HUES64 (cell line): ENCODE measurements at regions not wholly inside any gene's neighbourhood (a gene's known extent, or its start where the extent isn't known, plus 50 kb on each side); places are given as distances from the start of the nearest gene placed in this dataset.

ENCODE experiments used
- H3K27ac ChIP-seq: 2 replicates; pipeline ENCODE4 v1.7.0; 2013; ENCODE audit warnings: low read depth, low read length, inconsistent platforms
- H3K27me3 ChIP-seq: 2 replicates; pipeline ENCODE4 v1.6.1; 2013; ENCODE audit warnings: mild to moderate bottlenecking, low read length; ENCODE audit not compliant: insufficient read depth
- H3K36me3 ChIP-seq: 2 replicates; pipeline ENCODE4 v1.6.1; 2013; ENCODE audit warnings: mild to moderate bottlenecking, low read length; ENCODE audit not compliant: insufficient read depth
- H3K4me1 ChIP-seq: 2 replicates; pipeline ENCODE4 v1.6.1; 2013; ENCODE audit warnings: mild to moderate bottlenecking, low read length, moderate library complexity; ENCODE audit not compliant: insufficient read depth
- H3K4me3 ChIP-seq: 2 replicates; pipeline ENCODE4 v1.5.1; 2013; ENCODE audit warnings: mild to moderate bottlenecking, low read length, moderate library complexity
- H3K9ac ChIP-seq: 2 replicates; pipeline ENCODE4 v1.6.1; 2013; ENCODE audit warnings: mild to moderate bottlenecking, low read depth, low read length
- H3K9me3 ChIP-seq: 2 replicates; pipeline ENCODE4 v1.6.1; 2013; ENCODE audit warnings: low read depth, low read length; ENCODE audit not compliant: insufficient read depth
- WGBS: fragments of 150-250, 120-280 bp; methylation state at CpG from one replicate; pipeline ENCODE4 v1.1.7; 2013; ENCODE audit warnings: missing lambda C conversion rate; 5-methylcytosine and 5-hydroxymethylcytosine counted together

DNA sequence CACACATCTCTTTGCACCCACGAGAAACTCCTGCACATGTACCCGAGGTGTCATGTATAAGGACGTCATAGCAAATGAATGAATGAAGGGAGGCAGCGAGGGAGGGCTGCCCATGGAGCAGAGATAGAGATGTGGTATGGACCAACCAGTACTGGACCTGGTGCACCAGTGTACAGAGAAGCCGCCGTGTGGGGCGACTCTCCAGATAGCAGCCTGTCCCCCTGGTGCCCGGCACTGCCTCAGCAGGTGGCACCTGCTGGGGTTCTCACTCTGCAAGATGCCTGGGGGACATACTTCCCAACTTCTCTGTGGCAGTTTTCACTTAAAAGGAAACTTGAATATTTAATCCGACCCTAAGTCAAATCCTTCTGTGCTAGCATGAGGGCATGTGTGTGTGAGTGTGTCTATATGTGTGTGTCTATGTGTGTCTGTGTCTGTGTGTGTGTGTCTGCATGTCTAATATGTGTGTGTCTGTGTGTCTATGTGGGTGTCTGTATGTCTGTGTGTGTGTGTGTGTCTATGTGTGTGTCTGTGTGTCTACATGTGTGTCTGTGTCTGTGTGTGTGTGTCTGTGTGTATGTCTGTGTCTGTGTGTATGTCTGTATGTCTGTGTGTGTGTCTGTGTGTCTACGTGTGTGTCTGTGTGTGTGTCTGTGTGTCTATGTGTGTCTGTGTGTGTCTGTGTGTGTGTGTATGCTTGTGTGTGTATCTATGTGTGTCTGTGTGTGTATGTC lies 132.0 kb downstream of the RNASET2 start:
- 89% methylated on average over 10 of the region's 10 CpGs for WGBS
- Histone ChIP-seq H3K36me3 (no peaks in the 10 kb centered on the region), H3K4me1 (no peaks in the 10 kb centered on the region), H3K9me3 (no peaks in the 10 kb centered on the region), H3K4me3 (no peak overlapping the region), H3K9ac (no peak overlapping the region), H3K27me3 (no peaks in the 10 kb centered on the region), H3K27ac (no peak overlapping the region)

DNA sequence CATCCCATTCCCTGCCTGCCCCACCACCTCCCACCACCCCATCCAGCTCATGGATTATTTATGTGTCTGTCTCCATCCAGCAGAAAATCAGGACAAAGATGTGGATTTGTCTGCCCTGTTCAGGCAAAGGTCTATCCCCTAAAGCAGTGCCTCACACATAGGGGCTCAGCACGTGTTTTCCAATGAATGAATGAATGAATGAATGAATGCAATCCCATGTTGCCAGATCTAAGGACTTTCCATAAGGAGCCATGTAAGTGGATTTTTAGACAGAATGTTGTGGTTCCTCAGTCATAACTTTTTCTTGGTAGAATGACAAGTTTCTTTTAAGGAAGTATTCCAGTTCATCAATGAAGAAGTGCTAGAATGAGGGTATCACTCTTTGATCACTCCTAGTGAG lies 133.7 kb downstream of the RNASET2 start:
- no peaks in the 10 kb centered on the region for H3K9me3 ChIP-seq
- H3K27ac ChIP-seq: no peak overlapping the region
- no peaks in the 10 kb centered on the region for H3K27me3 ChIP-seq
- H3K4me1 ChIP-seq: no peaks in the 10 kb centered on the region
- 89% methylated on average over 1 of the region's 1 CpG for WGBS
- H3K36me3 ChIP-seq: no peaks in the 10 kb centered on the region
- no peak overlapping the region for H3K4me3 ChIP-seq
- no peak overlapping the region for H3K9ac ChIP-seq

GRCh38 chr6:166820483-166820882 lies 135.9 kb downstream of the RNASET2 start:
- H3K9ac ChIP-seq: no peak overlapping the region
- 92% methylated on average over 1 of the region's 1 CpG for WGBS
- no peaks in the 10 kb centered on the region for H3K27me3 ChIP-seq
- H3K27ac ChIP-seq: no peak overlapping the region
- H3K4me3 ChIP-seq: no peak overlapping the region
- no peaks in the 10 kb centered on the region for H3K4me1 ChIP-seq
- no peaks in the 10 kb centered on the region for H3K36me3 ChIP-seq
- H3K9me3 ChIP-seq: no peaks in the 10 kb centered on the region

DNA sequence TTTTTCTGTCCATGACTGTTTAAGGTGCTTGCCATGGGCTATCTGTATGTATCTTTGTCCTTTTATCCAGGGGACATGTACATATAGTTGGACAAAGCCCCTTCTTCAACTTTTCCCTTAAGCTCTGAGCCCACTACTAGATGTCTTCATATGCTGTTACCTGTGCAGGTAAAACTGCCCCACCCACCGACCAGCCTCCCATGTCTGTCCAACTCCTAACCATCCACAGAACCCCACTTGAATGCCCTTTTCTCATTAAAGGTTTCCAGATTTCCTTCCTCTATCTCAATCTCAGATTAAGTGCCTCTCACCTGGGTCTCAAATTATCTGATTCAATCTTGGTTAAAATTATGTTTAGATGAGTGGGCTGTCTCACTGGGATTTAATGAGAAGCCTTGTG lies 136.3 kb downstream of the RNASET2 start:
- Histone ChIP-seq H3K9ac (no peak overlapping the region), H3K27ac (no peak overlapping the region), H3K36me3 (no peaks in the 10 kb centered on the region), H3K27me3 (no peaks in the 10 kb centered on the region), H3K9me3 (no peaks in the 10 kb centered on the region), H3K4me1 (no peaks in the 10 kb centered on the region), H3K4me3 (no peak overlapping the region)
- 88% methylated on average over 1 of the region's 1 CpG for WGBS

- Histone ChIP-seq H3K9ac (no peak overlapping the region), H3K4me1 (no peaks in the 10 kb centered on the region), H3K27me3 (no peaks in the 10 kb centered on the region), H3K36me3 (no peaks in the 10 kb centered on the region), H3K27ac (no peak overlapping the region), H3K4me3 (no peak overlapping the region), H3K9me3 (no peaks in the 10 kb centered on the region)
- WGBS: 72% methylated on average over 3 of the region's 4 CpGs
These were observed 140.7 kb downstream of the RNASET2 start for GRCh38 chr6:166815629-166816028.

- 76% methylated on average over 7 of the region's 7 CpGs for WGBS
- Histone ChIP-seq H3K36me3 (no peaks in the 10 kb centered on the region), H3K4me1 (no peaks in the 10 kb centered on the region), H3K4me3 (no peak overlapping the region), H3K27me3 (no peaks in the 10 kb centered on the region), H3K9ac (no peak overlapping the region), H3K27ac (no peak overlapping the region), H3K9me3 (no peaks in the 10 kb centered on the region)
These were observed 142.0 kb downstream of the RNASET2 start for GRCh38 chr6:166814390-166814789.

DNA sequence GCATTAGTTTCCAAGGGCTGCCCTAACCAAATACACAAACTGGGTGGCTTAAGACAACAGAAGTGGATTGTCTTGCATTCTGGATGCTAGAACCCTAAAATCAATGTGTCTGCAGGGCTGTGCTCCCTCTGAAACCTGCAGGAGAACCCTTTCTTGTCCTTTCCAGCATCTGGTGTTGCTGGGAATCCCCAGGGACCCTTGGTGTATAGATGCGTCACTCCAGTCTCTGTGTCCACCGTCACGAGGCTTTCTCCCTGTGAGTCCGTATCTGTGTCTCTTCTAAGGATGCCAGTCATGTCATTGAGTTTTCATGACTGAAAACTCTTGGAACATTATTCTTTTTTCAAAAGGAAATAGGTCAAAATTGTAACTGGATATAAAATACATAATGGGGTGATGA lies 142.9 kb downstream of the RNASET2 start:
- Histone ChIP-seq H3K4me3 (no peak overlapping the region), H3K27ac (no peak overlapping the region), H3K9ac (no peak overlapping the region), H3K27me3 (no peaks in the 10 kb centered on the region), H3K4me1 (no peaks in the 10 kb centered on the region), H3K36me3 (no peaks in the 10 kb centered on the region), H3K9me3 (no peaks in the 10 kb centered on the region)
- WGBS: 96% methylated on average over 4 of the region's 4 CpGs

DNA sequence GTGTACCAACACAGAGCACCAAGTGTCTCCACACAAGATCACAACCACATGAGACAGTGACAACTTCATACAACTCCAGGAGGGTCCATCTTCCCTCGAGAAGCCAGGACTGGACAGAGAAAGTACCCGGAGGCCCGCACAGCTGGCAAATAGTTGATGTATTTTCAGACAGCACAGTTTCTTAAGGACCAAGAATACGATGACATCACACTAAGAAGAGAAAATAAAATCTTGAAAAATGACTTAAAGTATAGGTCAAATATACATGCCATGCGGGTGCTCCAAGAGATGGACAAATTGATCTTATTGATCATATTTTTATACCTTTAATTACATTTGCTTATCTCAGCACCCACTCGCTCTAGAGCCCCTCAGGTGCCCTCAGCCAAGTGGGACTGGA lies 145.5 kb downstream of the RNASET2 start:
- WGBS: 81% methylated on average over 5 of the region's 6 CpGs
- no peaks in the 10 kb centered on the region for H3K27me3 ChIP-seq

DNA sequence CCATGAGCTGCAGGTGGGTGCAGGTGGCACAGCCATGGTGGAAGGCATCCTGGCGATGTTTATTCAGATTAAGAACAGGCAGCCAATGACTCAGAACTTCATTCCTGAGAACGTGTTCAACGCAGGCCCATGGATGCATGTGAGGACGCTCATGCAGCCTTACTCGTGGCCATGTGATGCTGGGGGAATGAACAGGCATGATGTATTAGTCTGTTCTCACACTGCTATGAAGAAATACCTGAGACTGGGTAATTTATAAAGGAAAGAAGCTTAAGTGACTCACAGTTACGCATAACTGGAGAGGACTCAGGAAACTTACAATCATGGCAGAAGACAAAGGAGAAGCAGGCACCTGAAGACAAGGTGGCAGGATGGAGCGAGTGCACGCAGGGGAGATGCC lies 146.6 kb downstream of the RNASET2 start:
- 87% methylated on average over 8 of the region's 8 CpGs for WGBS
- H3K9me3 ChIP-seq: peaks cover 12% of the 10 kb centered on the region
- no peak overlapping the region for H3K27ac ChIP-seq
- no peaks in the 10 kb centered on the region for H3K36me3 ChIP-seq
- no peak overlapping the region for H3K9ac ChIP-seq
- no peaks in the 10 kb centered on the region for H3K4me1 ChIP-seq
- no peaks in the 10 kb centered on the region for H3K27me3 ChIP-seq
- H3K4me3 ChIP-seq: no peak overlapping the region

More for the DNA sequence above, 145.5 kb downstream of the RNASET2 start:
- H3K36me3 ChIP-seq: no peaks in the 10 kb centered on the region
- H3K4me1 ChIP-seq: no peaks in the 10 kb centered on the region
- H3K27ac ChIP-seq: no peak overlapping the region
- no peak overlapping the region for H3K9ac ChIP-seq
- no peak overlapping the region for H3K4me3 ChIP-seq
- peaks cover 12% of the 10 kb centered on the region for H3K9me3 ChIP-seq

DNA sequence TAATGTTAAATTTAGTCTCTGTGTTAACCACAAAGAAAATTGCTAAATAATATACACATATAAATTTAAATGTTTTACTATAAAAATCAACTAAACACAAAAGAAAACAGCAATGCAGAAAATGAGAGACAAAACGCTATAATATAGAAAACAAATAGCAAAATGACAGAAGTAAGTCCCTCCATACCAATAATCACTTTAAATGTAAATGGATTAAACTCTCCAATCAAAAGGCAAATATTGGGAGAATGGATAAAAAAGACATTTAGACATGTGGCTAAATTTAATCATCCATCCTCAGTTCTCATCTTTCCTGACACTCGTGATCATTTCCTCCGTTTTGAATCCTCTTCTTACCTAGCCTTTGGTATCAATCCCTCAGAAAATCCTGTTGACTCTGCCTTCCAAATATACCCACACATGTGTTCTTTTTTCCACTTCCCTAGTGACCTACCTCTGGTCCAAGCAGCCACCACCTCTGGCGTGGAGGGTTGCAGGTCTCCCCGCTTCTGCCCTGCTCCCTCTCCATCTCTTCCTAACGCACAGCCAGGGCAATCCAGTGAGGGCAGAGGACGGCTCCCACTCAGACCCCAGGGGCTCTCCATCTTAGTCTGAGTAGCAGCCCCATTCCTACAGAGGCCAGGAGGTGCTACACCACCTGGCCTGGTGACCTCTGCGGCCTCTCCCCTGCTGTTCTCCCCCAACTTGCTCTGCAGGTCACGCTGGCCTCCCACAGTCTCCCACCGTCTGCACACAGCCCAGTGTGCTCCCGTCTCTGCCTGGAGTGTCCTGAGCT lies 149.2 kb downstream of the RNASET2 start:
- Histone ChIP-seq H3K9me3 (peaks cover 12% of the 10 kb centered on the region), H3K27ac (no peak overlapping the region), H3K4me1 (no peaks in the 10 kb centered on the region), H3K9ac (no peak overlapping the region), H3K4me3 (no peak overlapping the region), H3K36me3 (no peaks in the 10 kb centered on the region), H3K27me3 (no peaks in the 10 kb centered on the region)
- WGBS: 92% methylated on average over 10 of the region's 11 CpGs

- peaks cover 12% of the 10 kb centered on the region for H3K9me3 ChIP-seq
- H3K36me3 ChIP-seq: no peaks in the 10 kb centered on the region
- H3K4me1 ChIP-seq: no peaks in the 10 kb centered on the region
- H3K27me3 ChIP-seq: no peaks in the 10 kb centered on the region
- H3K9ac ChIP-seq: no peak overlapping the region
- H3K4me3 ChIP-seq: no peak overlapping the region
- 100% methylated on average over 1 of the region's 1 CpG for WGBS
- no peak overlapping the region for H3K27ac ChIP-seq
These were observed 150.0 kb downstream of the RNASET2 start for GRCh38 chr6:166806217-166806838.
